ENCODE measurements at regions not wholly inside any gene's neighbourhood (a gene's known extent, or its start where the extent isn't known, plus 50 kb on each side); places are given as distances from the start of the nearest gene placed in this dataset.
"Not testable (repeated sequence)": the region's sequence is repeated elsewhere in the genome, so short reads cannot be mapped to it uniquely, and the experiment has no call there.

DNA sequence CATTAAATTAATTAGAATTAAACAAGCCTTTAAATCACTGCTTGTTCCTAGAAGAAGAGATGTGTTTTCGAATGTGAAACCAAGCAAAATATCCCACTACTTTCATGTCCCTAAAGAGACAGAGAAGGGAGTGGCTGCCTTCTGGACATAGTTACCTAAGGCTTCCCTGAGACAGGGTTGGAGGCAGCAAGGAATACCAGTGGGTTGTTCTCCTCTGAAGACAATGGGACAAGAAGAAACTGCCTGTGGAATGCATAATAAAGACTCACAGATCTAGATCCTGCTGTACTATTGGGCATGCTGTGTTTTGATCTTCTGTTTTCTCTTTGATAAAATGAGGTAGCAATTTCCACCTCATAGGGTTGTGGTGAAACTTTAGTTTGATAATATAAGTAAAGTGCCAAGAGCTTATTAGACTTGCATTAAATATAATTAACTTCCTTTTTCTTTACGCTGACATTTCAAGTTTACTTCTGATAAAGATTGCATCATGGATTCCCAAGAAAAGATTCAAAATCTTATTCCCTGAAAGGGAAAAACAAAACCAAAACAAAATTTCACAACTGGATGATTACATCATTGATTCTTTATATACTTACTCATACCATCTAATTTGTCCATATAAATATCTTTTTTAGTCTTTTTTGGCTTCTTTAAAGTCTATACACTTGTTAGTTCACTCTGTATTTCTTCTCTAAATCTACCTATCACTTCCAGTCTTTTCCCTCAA is 621.3 kb downstream of the ETS1 start:
- no peak for DNase-seq (ENCODE audit: low read depth)

DNA sequence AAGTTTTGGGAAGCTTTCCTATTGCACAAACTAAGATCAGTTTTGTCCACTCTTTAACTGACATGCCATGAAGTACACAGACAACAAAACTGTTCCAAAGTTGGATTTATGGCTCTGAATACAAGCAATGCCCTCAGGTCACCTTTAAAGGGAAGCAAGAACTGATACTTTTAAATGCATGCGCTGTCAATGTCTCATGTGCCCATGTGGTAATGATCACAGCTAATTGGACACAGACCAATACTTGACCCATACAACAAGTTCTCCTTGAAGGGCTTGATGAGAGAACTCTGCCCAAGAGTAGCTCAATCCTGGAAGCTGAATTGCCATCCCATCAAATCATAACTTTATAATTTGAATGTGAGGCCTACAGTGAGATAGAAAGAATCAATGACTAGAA is 624.9 kb downstream of the ETS1 start:
- DNase-seq (ENCODE audit: low read depth) = no peak

- no peak for DNase-seq (ENCODE audit: low read depth)
These were observed 637.2 kb downstream of the ETS1 start for GRCh38 chr11:127950162-127950561.

DNA sequence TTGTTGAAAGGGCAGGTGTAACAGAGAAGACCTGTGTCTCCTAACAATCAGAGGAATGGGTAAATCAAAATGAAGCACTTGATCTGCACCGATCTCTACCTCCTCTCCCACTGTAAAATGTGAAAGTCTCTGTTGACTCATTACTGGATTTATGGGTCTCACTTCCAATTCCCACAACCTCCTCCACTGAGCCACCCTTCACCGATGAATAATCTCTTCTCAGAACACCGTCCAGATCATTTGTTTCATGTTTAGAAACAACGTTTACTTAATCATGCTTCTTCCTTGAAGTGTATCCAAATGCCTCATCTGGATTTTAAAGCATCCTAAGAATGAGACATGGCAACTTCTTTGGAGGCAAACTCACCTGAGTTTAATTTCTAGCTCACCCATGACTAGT is 643.6 kb downstream of the ETS1 start:
- no peak for DNase-seq (ENCODE audit: low read depth)

- DNase-seq (ENCODE audit: low read depth) = no peak
These were observed 644.2 kb downstream of the ETS1 start for GRCh38 chr11:127943152-127943551.

DNA sequence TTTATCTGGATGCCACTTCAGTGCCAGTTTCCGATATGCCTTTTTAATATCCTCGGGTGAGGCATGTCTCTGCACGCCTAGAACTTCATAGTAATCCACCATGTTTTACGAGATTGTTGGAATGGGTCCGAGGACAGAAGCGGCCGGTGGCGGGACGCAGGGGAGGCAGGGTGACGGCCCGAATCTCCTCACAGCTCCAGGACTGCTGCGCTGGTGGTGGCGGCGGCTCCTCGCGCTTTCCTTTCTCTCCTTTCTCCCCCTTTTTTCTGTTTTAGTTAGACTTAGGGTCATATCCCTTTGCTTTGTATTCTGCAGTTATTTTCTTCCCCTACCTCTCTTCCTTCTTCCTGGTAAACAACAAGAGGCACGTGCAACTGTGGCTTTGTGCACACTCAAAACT is 645.8 kb downstream of the ETS1 start:
- not testable (repeated sequence) for DNase-seq (ENCODE audit: low read depth)

DNA sequence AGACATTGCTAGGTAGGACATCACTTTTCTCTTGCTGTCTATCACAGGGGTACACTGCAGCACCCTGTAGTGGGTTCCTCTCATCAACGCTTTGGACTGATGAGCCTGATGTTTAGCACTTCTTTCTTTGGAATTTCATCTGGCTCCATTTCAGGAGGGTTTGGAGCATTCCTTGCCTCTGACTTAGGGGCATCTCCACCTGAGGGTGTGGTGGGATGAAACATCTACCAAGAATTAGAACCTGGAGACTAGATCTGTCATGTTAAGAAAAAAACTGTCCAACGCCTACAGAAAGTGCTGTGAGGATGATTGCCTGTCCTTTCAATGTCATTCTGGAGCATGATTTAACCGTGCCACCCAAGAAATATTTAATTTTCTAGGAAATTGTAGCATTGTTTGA is 648.4 kb downstream of the ETS1 start:
- no peak for DNase-seq (ENCODE audit: low read depth)

- DNase-seq (ENCODE audit: low read depth) = no peak
These were observed 652.3 kb downstream of the ETS1 start for GRCh38 chr11:127935081-127935480.

DNA sequence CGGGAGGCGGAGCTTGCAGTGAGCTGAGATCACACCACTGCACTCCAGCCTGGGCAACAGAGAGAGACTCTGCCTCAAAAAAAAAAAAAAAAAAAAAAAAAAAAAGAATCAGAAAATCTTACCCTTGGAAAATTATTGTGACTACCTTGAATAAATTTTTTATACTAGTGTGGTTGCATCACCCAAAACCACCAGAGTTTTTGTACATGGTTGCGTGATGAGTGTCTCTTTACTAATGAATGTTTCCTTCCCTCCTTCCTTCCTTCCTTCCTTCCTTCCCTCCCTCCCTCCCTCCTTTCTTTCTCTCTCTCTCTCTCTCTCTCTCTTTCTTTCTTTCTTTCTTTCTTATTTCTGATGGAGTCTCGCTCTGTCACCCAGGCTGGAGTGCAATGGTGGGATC is 653.4 kb downstream of the ETS1 start:
- DNase-seq (ENCODE audit: low read depth) = not testable (repeated sequence)

DNA sequence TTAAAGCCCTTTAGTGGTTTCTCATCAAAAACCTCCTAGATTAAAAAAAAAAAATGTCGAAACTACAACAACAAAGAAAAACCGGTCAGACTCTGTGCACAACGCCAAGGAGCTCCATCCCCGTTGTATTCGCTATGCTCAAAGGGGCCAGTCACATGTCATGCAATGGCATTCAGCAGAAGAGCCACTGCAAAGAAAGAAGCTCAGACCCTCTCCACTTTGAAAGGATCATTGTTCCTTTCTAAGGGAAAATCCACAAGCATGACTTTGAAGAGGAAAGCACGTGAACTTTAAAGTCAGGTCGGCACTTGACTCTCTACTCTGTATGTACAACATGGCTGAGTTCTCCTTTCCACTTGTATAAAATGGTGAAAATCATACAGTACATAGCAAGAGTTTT is 655.6 kb downstream of the ETS1 start:
- no peak for DNase-seq (ENCODE audit: low read depth)

DNA sequence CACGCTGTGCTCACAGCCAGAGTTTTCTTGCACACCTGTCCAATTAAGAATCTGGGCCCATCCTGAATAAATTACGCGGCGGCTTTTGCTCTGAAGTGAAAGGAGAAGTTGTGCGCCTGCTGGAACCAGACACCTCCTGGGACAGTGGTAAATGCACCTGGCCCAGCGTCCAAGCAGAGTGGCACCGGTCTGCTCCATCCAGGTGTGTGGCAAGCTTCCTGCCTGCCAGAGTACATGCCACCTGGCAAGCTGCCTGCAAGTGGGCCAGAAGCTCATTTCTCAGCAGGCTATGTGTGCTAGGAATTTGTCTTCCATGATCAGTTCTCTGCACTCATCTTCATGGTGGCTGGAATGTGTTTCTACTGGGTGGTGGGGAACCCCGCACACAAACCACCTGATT is 660.6 kb downstream of the ETS1 start:
- DNase-seq (ENCODE audit: low read depth) = no peak

DNA sequence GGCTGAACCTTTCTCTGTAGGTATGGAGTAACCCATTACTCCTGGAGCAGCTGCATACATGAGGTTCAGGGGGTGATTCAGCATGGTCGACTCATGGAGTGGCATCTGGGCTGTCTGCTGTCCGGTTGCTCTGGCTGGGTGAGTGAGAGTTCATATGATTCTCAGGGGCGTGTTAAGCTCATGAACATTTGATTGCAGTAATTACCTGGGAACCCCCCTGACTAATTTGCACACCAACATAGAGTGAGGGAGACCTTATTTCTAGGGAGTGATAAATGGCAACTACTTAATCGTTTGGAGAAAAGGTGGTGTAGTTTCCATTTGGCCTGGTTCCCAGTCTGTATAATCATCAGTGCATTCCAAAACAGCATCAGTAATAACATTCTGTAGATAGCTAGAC is 661.9 kb downstream of the ETS1 start:
- peak; percentile 27 for DNase-seq (ENCODE audit: low read depth)

DNA sequence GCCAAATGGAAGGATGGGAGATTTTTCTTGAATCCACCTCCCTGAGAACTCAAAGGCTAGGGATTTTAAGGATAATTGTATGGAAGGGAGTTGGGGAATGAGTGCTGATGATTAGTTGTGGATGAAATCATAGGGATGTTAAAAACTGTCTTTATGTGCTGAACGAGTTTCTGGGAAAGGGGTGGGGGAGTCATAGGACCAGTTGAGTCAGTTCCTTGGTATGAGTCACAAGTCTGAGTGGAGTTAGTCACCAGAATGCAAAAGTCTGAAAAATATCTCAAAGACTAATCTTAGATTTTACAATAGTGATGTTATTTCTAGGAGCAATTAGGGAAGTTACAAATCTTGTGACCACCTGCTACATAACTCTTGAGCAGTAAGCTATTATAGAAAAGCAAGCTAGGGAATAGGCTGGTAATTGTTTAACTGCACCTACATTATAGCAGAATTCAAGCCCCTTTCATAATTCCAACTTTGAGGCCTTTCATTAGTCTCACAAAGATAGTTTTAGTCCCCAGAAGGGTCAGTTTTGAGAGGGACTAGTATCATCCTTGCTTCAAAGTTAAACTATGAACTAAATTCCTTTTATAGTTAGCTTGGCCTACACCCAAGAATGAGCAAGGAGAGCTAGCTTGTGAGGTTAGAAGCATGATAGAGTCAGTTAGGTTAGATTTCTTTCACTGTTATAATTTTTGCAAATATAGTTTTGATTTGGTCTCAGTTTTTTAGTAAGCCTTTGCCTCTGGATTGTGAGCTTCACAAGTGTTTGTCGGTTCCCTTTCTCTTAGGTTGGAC is 668.0 kb downstream of the ETS1 start:
- peak; percentile 64 for DNase-seq (ENCODE audit: low read depth)

- DNase-seq (ENCODE audit: low read depth) = no peak
These were observed 685.0 kb downstream of the ETS1 start for GRCh38 chr11:127902382-127902781.

- DNase-seq (ENCODE audit: low read depth) = no peak
These were observed 688.7 kb downstream of the ETS1 start for GRCh38 chr11:127898422-127899365.

DNA sequence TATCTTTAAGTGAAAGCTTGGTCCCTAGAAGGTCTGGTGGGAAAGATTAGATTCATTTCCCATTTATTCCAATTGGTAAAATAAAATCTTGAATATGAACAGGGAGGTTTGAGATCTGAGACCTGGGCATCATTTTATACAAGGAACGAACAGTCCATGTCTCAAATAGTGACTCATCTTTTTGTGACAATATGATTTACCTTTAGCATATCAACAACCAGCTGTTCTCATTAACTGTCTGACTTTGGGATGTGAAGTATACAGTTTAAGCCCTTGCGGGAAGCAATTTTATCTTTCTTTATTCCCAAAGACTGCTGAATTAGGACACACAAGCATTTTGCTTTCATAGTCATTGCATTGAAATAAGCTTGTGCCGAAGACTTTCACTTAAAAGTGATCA is 691.6 kb downstream of the ETS1 start:
- DNase-seq (ENCODE audit: low read depth) = no peak

- no peak for DNase-seq (ENCODE audit: low read depth)
These were observed 693.0 kb downstream of the ETS1 start for GRCh38 chr11:127894316-127894715.

GRCh38 chr11:127890030-127890615 is 697.2 kb downstream of the ETS1 start:
- peak; percentile 9 for DNase-seq (ENCODE audit: low read depth)

- no peak for DNase-seq (ENCODE audit: low read depth)
These were observed 699.0 kb downstream of the ETS1 start for GRCh38 chr11:127888386-127888785.

- DNase-seq (ENCODE audit: low read depth) = no peak
These were observed 712.2 kb downstream of the ETS1 start for GRCh38 chr11:127875131-127875530.

GRCh38 chr11:127873478-127873877 is 713.9 kb downstream of the ETS1 start:
- DNase-seq (ENCODE audit: low read depth) = no peak

- no peak for DNase-seq (ENCODE audit: low read depth)
These were observed 721.2 kb downstream of the ETS1 start for GRCh38 chr11:127866109-127866508.

Data from Daoy (cell line).